HEK293 (cell line): ENCODE measurements at regions not wholly inside any gene's neighbourhood (a gene's known extent, or its start where the extent isn't known, plus 50 kb on each side); places are given as distances from the start of the nearest gene placed in this dataset.

Experiments
- CTCF ChIA-PET: fragments of 350-600 bp; formaldehyde crosslinking; extraction: SDS; loops from one replicate; lab custom pipeline; 2021; ENCODE audit warnings: antibody characterized with exemption; lab: Yijun Ruan, JAX
- POLR2A ChIA-PET: fragments of 300-600 bp; formaldehyde crosslinking; extraction: SDS; loops from one replicate; lab custom pipeline; 2020; ENCODE audit warnings: antibody characterized with exemption, inconsistent platforms; lab: Yijun Ruan, JAX
- H3K27ac ChIP-seq: fragments of 200-500 bp; sonication (Bioruptor generic); 2 replicates; pipeline ENCODE4 v1.5.1; 2014; ENCODE audit warnings: low read depth, low read length, control low read depth, inconsistent platforms; ENCODE audit errors: extremely low read depth
- H3K36me3 ChIP-seq, 2 experiments: fragments of 200-500 bp in 1 of 2; sonication (Bioruptor generic) in 1 of 2; 1 replicate in 1 of 2; 2 replicates in 1 of 2; pipeline ENCODE4 v1.5.1; 2014 to 2017; ENCODE audit warnings: inconsistent platforms in 2 of 2, low read length in 2 of 2; ENCODE audit not compliant: control insufficient read depth in 2 of 2, insufficient read depth in 1 of 2
- H3K4me1 ChIP-seq: fragments of 200-500 bp; sonication (Bioruptor generic); 2 replicates; pipeline ENCODE4 v1.5.1; 2014; ENCODE audit warnings: mild to moderate bottlenecking, low read length, inconsistent platforms; ENCODE audit not compliant: control insufficient read depth, insufficient read depth
- H3K4me3 ChIP-seq: 2 replicates; pipeline ENCODE4 v1.5.1; 2011; ENCODE audit warnings: low read depth, mild to moderate bottlenecking, control low read depth, low read length, moderate library complexity
- H3K9me3 ChIP-seq: fragments of 200-500 bp; sonication (Bioruptor generic); 2 replicates; pipeline ENCODE4 v1.5.1; 2014; ENCODE audit warnings: low read depth, low read length, inconsistent platforms; ENCODE audit not compliant: control insufficient read depth, insufficient read depth
- EGR2 ChIP-seq: fragments of 450-650 bp; formaldehyde crosslinking; IDR thresholded peaks from 2 replicates; pipeline ENCODE4 v1.5.1; 2016; ENCODE audit warnings: low read depth, missing biosample characterization, missing genetic modification characterization
- GLI4 ChIP-seq: fragments of 450-650 bp; formaldehyde crosslinking; IDR thresholded peaks from 2 replicates; pipeline ENCODE4 v1.5.1; 2016; ENCODE audit warnings: missing biosample characterization, missing genetic modification characterization
- HOXC10 ChIP-seq: sonication (generic); formaldehyde crosslinking; IDR thresholded peaks from 2 replicates; pipeline ENCODE4 v1.8.1; 2023; ENCODE audit warnings: mild to moderate bottlenecking, missing genetic modification reagents
- YY1 ChIP-seq: fragments of 450-650 bp; formaldehyde crosslinking; IDR thresholded peaks from 2 replicates; pipeline ENCODE4 v1.5.1; 2018; ENCODE audit warnings: missing biosample characterization, missing genetic modification characterization
- ZBTB1 ChIP-seq: fragments of 450-650 bp; formaldehyde crosslinking; IDR thresholded peaks from 2 replicates; pipeline ENCODE4 v1.5.1; 2016; ENCODE audit warnings: missing biosample characterization, missing genetic modification characterization
- ZNF202 ChIP-seq: fragments of 450-650 bp; formaldehyde crosslinking; IDR thresholded peaks from 2 replicates; pipeline ENCODE4 v1.5.1; 2016; ENCODE audit warnings: missing biosample characterization, missing genetic modification characterization, borderline replicate concordance
- ZNF214 ChIP-seq: fragments of 450-650 bp; formaldehyde crosslinking; IDR thresholded peaks from 2 replicates; pipeline ENCODE4 v1.5.1; 2017; ENCODE audit warnings: missing biosample characterization, mild to moderate bottlenecking, missing genetic modification characterization, borderline replicate concordance
- ZNF221 ChIP-seq: fragments of 450-650 bp; formaldehyde crosslinking; IDR thresholded peaks from 2 replicates; pipeline ENCODE4 v1.5.1; 2017; ENCODE audit warnings: missing biosample characterization, missing genetic modification characterization, borderline replicate concordance
- ZNF274 ChIP-seq, 2 experiments: fragments of 200-500 bp in 1 of 2; fragments of 450-650 bp in 1 of 2; sonication (Bioruptor generic) in 1 of 2; formaldehyde crosslinking in 1 of 2; IDR thresholded peaks; 2 replicates each; pipeline versions ENCODE4 v1.5.1 to v1.6.1; 2014 to 2016; ENCODE audit warnings: borderline replicate concordance in 1 of 2, inconsistent platforms in 1 of 2, low read length in 1 of 2, missing biosample characterization in 1 of 2, missing genetic modification characterization in 1 of 2
- ZNF350 ChIP-seq: fragments of 450-650 bp; formaldehyde crosslinking; IDR thresholded peaks from 2 replicates; pipeline ENCODE4 v1.5.0; 2017; ENCODE audit warnings: missing biosample characterization, mild to moderate bottlenecking, missing genetic modification characterization
- ZNF555 ChIP-seq: fragments of 450-650 bp; formaldehyde crosslinking; conservative IDR thresholded peaks from 2 replicates; pipeline ENCODE4 v1.5.1; 2017; ENCODE audit warnings: missing biosample characterization, mild to moderate bottlenecking, missing genetic modification characterization, inconsistent platforms
- ZNF560 ChIP-seq: fragments of 450-650 bp; formaldehyde crosslinking; IDR thresholded peaks from 2 replicates; pipeline ENCODE4 v1.5.1; 2017; ENCODE audit warnings: missing biosample characterization, missing genetic modification characterization, borderline replicate concordance
- ZNF701 ChIP-seq: fragments of 450-650 bp; formaldehyde crosslinking; IDR thresholded peaks from 2 replicates; pipeline ENCODE4 v1.5.1; 2016; ENCODE audit warnings: missing biosample characterization, missing genetic modification characterization
- ZNF791 ChIP-seq: fragments of 450-650 bp; formaldehyde crosslinking; IDR thresholded peaks from 2 replicates; pipeline ENCODE4 v1.5.1; 2016; ENCODE audit warnings: missing biosample characterization, missing genetic modification characterization
- ZNF843 ChIP-seq: fragments of 450-650 bp; formaldehyde crosslinking; IDR thresholded peaks from 2 replicates; pipeline ENCODE4 v1.5.1; 2016; ENCODE audit warnings: missing biosample characterization, missing genetic modification characterization
- TF ChIP-seq, protein P1 (sequence below): fragments of 450-650 bp; formaldehyde crosslinking; IDR thresholded peaks from 2 replicates; pipeline ENCODE4 v1.5.1; 2016; ENCODE audit warnings: missing biosample characterization, missing genetic modification characterization, low read depth
- TF ChIP-seq, protein P2 (sequence below): fragments of 450-650 bp; formaldehyde crosslinking; IDR thresholded peaks from 2 replicates; pipeline ENCODE4 v1.5.1; 2017; ENCODE audit warnings: missing biosample characterization, missing genetic modification characterization
- TF ChIP-seq, protein P3 (sequence below): fragments of 450-650 bp; formaldehyde crosslinking; IDR thresholded peaks from 2 replicates; pipeline ENCODE4 v1.5.1; 2016; ENCODE audit warnings: missing biosample characterization, missing genetic modification characterization, borderline replicate concordance
- TF ChIP-seq, protein P4 (sequence below): fragments of 450-650 bp; formaldehyde crosslinking; IDR thresholded peaks from 2 replicates; pipeline ENCODE4 v1.5.1; 2016; ENCODE audit warnings: missing biosample characterization, missing genetic modification characterization
- TF ChIP-seq, protein P5 (sequence below): fragments of 450-650 bp; formaldehyde crosslinking; IDR thresholded peaks from 2 replicates; pipeline ENCODE4 v1.5.1; 2016; ENCODE audit warnings: missing biosample characterization, missing genetic modification characterization

DNA sequence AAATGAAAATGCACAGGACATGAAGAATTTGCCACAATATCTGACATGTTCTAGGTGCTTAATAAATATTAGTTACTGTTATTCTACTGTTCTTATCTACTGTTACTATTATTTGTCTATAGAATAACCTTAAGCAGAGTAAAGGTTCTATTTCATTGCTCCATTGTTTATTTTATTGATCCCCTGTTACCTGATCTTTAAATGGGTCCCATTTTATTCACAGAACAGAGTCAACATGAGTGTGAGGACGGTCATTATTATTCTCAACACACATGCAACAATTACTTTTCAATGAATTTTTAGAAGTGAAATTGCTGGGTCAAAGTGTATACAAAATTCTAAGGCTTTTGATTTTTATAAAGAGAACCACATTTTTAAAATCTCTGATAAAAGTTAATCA is 186.9 kb downstream of the AHR start:
- Histone ChIP-seq H3K4me3 (no peak overlapping the region), H3K4me1 (no peaks in the 10 kb centered on the region), H3K36me3 (no peaks in the 10 kb centered on the region), H3K27ac (no peak overlapping the region), H3K9me3 (no peaks in the 10 kb centered on the region)
- ChIA-PET POLR2A (no interaction called here), CTCF (interaction anchor here (0.8 kb wide), 1 partner anchor 502 kb away, joined by 4 read pairs; no protein-coding TSS in a partner anchor)
- TF ChIP-seq ZNF560 (tag by site-specific recombination), result no peak
- TF ChIP-seq, protein P1, sequence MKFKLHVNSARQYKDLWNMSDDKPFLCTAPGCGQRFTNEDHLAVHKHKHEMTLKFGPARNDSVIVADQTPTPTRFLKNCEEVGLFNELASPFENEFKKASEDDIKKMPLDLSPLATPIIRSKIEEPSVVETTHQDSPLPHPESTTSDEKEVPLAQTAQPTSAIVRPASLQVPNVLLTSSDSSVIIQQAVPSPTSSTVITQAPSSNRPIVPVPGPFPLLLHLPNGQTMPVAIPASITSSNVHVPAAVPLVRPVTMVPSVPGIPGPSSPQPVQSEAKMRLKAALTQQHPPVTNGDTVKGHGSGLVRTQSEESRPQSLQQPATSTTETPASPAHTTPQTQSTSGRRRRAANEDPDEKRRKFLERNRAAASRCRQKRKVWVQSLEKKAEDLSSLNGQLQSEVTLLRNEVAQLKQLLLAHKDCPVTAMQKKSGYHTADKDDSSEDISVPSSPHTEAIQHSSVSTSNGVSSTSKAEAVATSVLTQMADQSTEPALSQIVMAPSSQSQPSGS, result no peak
- no peak for TF ChIP-seq ZNF214 (tag by site-specific recombination)
- no peak for TF ChIP-seq ZNF350 (tag by site-specific recombination)
- no peak for TF ChIP-seq GLI4 (tag by site-specific recombination)
- TF ChIP-seq ZNF701, result no peak
- TF ChIP-seq ZNF791, result no peak
- TF ChIP-seq, protein P2, sequence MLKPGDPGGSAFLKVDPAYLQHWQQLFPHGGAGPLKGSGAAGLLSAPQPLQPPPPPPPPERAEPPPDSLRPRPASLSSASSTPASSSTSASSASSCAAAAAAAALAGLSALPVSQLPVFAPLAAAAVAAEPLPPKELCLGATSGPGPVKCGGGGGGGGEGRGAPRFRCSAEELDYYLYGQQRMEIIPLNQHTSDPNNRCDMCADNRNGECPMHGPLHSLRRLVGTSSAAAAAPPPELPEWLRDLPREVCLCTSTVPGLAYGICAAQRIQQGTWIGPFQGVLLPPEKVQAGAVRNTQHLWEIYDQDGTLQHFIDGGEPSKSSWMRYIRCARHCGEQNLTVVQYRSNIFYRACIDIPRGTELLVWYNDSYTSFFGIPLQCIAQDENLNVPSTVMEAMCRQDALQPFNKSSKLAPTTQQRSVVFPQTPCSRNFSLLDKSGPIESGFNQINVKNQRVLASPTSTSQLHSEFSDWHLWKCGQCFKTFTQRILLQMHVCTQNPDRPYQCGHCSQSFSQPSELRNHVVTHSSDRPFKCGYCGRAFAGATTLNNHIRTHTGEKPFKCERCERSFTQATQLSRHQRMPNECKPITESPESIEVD (tag by site-specific recombination), result no peak
- TF ChIP-seq, protein P3, sequence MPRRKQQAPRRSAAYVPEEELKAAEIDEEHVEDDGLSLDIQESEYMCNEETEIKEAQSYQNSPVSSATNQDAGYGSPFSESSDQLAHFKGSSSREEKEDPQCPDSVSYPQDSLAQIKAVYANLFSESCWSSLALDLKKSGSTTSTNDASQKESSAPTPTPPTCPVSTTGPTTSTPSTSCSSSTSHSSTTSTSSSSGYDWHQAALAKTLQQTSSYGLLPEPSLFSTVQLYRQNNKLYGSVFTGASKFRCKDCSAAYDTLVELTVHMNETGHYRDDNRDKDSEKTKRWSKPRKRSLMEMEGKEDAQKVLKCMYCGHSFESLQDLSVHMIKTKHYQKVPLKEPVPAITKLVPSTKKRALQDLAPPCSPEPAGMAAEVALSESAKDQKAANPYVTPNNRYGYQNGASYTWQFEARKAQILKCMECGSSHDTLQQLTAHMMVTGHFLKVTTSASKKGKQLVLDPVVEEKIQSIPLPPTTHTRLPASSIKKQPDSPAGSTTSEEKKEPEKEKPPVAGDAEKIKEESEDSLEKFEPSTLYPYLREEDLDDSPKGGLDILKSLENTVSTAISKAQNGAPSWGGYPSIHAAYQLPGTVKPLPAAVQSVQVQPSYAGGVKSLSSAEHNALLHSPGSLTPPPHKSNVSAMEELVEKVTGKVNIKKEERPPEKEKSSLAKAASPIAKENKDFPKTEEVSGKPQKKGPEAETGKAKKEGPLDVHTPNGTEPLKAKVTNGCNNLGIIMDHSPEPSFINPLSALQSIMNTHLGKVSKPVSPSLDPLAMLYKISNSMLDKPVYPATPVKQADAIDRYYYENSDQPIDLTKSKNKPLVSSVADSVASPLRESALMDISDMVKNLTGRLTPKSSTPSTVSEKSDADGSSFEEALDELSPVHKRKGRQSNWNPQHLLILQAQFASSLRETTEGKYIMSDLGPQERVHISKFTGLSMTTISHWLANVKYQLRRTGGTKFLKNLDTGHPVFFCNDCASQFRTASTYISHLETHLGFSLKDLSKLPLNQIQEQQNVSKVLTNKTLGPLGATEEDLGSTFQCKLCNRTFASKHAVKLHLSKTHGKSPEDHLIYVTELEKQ (tag by site-specific recombination), result no peak
- no peak for TF ChIP-seq EGR2 (tag by site-specific recombination)
- no peak for TF ChIP-seq HOXC10 (CRISPR knock-in tag)
- TF ChIP-seq ZNF274 (IDR thresholded peaks at IDR 0.05; ENCODE audit: low read length), result no peak
- no peak for TF ChIP-seq ZNF274 (tag by site-specific recombination; IDR thresholded peaks at IDR 0.05; ENCODE audit: borderline replicate concordance)
- no peak for TF ChIP-seq ZNF221 (tag by site-specific recombination)
- TF ChIP-seq ZNF555 (tag by site-specific recombination), result no peak
- TF ChIP-seq, protein P4, sequence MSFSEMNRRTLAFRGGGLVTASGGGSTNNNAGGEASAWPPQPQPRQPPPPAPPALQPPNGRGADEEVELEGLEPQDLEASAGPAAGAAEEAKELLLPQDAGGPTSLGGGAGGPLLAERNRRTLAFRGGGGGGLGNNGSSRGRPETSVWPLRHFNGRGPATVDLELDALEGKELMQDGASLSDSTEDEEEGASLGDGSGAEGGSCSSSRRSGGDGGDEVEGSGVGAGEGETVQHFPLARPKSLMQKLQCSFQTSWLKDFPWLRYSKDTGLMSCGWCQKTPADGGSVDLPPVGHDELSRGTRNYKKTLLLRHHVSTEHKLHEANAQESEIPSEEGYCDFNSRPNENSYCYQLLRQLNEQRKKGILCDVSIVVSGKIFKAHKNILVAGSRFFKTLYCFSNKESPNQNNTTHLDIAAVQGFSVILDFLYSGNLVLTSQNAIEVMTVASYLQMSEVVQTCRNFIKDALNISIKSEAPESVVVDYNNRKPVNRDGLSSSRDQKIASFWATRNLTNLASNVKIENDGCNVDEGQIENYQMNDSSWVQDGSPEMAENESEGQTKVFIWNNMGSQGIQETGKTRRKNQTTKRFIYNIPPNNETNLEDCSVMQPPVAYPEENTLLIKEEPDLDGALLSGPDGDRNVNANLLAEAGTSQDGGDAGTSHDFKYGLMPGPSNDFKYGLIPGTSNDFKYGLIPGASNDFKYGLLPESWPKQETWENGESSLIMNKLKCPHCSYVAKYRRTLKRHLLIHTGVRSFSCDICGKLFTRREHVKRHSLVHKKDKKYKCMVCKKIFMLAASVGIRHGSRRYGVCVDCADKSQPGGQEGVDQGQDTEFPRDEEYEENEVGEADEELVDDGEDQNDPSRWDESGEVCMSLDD, result no peak
- no peak for TF ChIP-seq ZNF843 (tag by site-specific recombination)
- TF ChIP-seq, protein P5, sequence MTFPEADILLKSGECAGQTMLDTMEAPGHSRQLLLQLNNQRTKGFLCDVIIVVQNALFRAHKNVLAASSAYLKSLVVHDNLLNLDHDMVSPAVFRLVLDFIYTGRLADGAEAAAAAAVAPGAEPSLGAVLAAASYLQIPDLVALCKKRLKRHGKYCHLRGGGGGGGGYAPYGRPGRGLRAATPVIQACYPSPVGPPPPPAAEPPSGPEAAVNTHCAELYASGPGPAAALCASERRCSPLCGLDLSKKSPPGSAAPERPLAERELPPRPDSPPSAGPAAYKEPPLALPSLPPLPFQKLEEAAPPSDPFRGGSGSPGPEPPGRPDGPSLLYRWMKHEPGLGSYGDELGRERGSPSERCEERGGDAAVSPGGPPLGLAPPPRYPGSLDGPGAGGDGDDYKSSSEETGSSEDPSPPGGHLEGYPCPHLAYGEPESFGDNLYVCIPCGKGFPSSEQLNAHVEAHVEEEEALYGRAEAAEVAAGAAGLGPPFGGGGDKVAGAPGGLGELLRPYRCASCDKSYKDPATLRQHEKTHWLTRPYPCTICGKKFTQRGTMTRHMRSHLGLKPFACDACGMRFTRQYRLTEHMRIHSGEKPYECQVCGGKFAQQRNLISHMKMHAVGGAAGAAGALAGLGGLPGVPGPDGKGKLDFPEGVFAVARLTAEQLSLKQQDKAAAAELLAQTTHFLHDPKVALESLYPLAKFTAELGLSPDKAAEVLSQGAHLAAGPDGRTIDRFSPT (tag by site-specific recombination), result no peak
- no peak for TF ChIP-seq YY1 (tag by site-specific recombination)
- no peak for TF ChIP-seq ZBTB1
- TF ChIP-seq ZNF202, result no peak
